TTC549 (cell line): ENCODE measurements at regions not wholly inside any gene's neighbourhood (a gene's known extent, or its start where the extent isn't known, plus 50 kb on each side); places are given as distances from the start of the nearest gene placed in this dataset.

Source experiments
- FAIRE-seq: peaks from 2 replicates; lab custom pipeline; 2012; peaks lifted over from hg19 to GRCh38; lab: Jason Lieb, UNC

GRCh38 chr3:117519776-117520175 is 810.2 kb downstream of the TUSC7 start:
- FAIRE-seq, result no peak

GRCh38 chr3:117520582-117520981 is 811.0 kb downstream of the TUSC7 start:
- no peak for FAIRE-seq

- FAIRE-seq, result no peak
Observed at GRCh38 chr3:117523418-117523817, 813.8 kb downstream of the TUSC7 start.

- no peak for FAIRE-seq
Observed at GRCh38 chr3:117524890-117525289, 815.3 kb downstream of the TUSC7 start.

- no peak for FAIRE-seq
Observed at GRCh38 chr3:117526470-117527079, 817.0 kb downstream of the TUSC7 start.

GRCh38 chr3:117527346-117527745 is 817.8 kb downstream of the TUSC7 start:
- FAIRE-seq, result no peak

GRCh38 chr3:117528688-117529087 is 819.1 kb downstream of the TUSC7 start:
- no peak for FAIRE-seq

- FAIRE-seq, result no peak
Observed at GRCh38 chr3:117531078-117531767, 821.6 kb downstream of the TUSC7 start.

GRCh38 chr3:117532268-117532667 is 822.7 kb downstream of the TUSC7 start:
- no peak for FAIRE-seq

- no peak for FAIRE-seq
Observed at GRCh38 chr3:117534138-117534537, 824.6 kb downstream of the TUSC7 start.

- no peak for FAIRE-seq
Observed at GRCh38 chr3:117536006-117536405, 826.4 kb downstream of the TUSC7 start.

- no peak for FAIRE-seq
Observed at GRCh38 chr3:117537949-117538348, 828.4 kb downstream of the TUSC7 start.

GRCh38 chr3:117539729-117540128 is 830.1 kb downstream of the TUSC7 start:
- FAIRE-seq, result no peak

- FAIRE-seq, result no peak
Observed at GRCh38 chr3:117540597-117540996, 831.0 kb downstream of the TUSC7 start.

- no peak for FAIRE-seq
Observed at GRCh38 chr3:117541721-117542120, 832.1 kb downstream of the TUSC7 start.

GRCh38 chr3:117543521-117543920 is 833.9 kb downstream of the TUSC7 start:
- FAIRE-seq, result no peak

GRCh38 chr3:117545484-117545883 is 835.9 kb downstream of the TUSC7 start:
- FAIRE-seq, result no peak

- FAIRE-seq, result no peak
Observed at GRCh38 chr3:117547956-117548550, 838.5 kb downstream of the TUSC7 start.

GRCh38 chr3:117548600-117548999 is 839.0 kb downstream of the TUSC7 start:
- FAIRE-seq, result no peak

GRCh38 chr3:117549716-117550115 is 840.1 kb downstream of the TUSC7 start:
- FAIRE-seq, result no peak

- no peak for FAIRE-seq
Observed at GRCh38 chr3:117550766-117551165, 841.2 kb downstream of the TUSC7 start.

GRCh38 chr3:117553461-117553860 is 843.9 kb downstream of the TUSC7 start:
- FAIRE-seq, result no peak

GRCh38 chr3:117556646-117557407 is 847.2 kb downstream of the TUSC7 start:
- FAIRE-seq, result no peak
